ENCODE measurements at regions not wholly inside any gene's neighbourhood (a gene's known extent, or its start where the extent isn't known, plus 50 kb on each side); places are given as distances from the start of the nearest gene placed in this dataset.

DNA sequence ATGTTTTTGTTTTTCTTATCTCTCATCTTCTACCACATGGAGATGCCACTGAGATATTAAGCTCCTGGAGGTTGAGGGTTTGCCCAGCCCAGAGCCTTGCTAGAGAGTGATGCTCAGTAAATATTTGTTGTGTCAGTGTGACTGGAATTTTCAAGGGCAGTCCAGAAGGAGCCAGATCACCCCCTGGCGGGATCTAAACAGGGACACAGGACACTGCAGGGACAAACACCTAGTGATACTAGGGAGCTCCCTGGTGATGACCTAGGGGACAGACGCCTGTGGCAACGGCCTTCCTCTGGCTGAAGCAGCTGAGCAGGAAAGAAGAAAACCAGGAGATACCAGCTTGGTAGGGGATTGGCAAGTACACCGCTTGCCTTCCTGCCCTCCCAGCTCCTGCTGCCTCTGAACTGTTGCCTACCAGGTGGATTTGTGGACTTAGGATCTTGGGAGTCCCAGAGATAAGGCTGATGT lies 714.4 kb upstream of the TBX3 start:
- Mint-ChIP-seq H3K4me3 (ENCODE audit: low read depth, unreplicated experiment) (no peak overlapping the region), H3K27me3 (ENCODE audit: unreplicated experiment) (no peaks in the 10 kb centered on the region), H3K36me3 (ENCODE audit: insufficient read depth, unreplicated experiment) (no peaks in the 10 kb centered on the region), H3K9me3 (ENCODE audit: low read depth, unreplicated experiment) (peaks cover 9% of the 10 kb centered on the region), H3K4me1 (ENCODE audit: low read depth, unreplicated experiment) (no peaks in the 10 kb centered on the region), H3K27ac (ENCODE audit: unreplicated experiment) (no peak overlapping the region)
- TF ChIP-seq, protein P1, sequence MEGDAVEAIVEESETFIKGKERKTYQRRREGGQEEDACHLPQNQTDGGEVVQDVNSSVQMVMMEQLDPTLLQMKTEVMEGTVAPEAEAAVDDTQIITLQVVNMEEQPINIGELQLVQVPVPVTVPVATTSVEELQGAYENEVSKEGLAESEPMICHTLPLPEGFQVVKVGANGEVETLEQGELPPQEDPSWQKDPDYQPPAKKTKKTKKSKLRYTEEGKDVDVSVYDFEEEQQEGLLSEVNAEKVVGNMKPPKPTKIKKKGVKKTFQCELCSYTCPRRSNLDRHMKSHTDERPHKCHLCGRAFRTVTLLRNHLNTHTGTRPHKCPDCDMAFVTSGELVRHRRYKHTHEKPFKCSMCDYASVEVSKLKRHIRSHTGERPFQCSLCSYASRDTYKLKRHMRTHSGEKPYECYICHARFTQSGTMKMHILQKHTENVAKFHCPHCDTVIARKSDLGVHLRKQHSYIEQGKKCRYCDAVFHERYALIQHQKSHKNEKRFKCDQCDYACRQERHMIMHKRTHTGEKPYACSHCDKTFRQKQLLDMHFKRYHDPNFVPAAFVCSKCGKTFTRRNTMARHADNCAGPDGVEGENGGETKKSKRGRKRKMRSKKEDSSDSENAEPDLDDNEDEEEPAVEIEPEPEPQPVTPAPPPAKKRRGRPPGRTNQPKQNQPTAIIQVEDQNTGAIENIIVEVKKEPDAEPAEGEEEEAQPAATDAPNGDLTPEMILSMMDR (IDR thresholded peaks at IDR 0.05; ENCODE audit: unreplicated experiment), result no peak
- no TSS peak for BruUV-seq (replicated peaks)
- CTCF ChIA-PET, result no interaction called here
- intact Hi-C loops (cut with micrococcal nuclease; ENCODE audit: unreplicated experiment), result no loop called here
- no peak for DNase-seq

DNA sequence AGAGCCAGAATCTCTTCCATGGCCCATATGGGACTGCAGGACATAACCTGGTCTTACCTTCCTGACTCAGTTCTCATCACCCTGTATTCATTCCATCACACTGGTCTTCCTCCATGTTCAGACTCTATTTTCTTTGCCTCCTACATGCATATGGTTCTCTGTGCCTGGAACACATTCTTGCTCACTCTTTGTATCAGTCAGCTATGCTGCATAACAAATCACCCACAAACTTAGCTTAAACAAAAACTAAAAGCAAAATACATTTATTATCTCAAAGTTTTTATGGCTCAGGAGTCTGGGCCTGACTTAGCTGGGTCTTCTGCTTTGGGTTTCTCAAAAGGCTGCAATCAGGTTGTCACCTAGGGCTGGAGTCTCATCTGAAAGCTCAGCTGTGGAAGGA lies 712.6 kb upstream of the TBX3 start:
- Mint-ChIP-seq H3K27me3 (ENCODE audit: unreplicated experiment) (no peaks in the 10 kb centered on the region), H3K9me3 (ENCODE audit: low read depth, unreplicated experiment) (peaks cover 7% of the 10 kb centered on the region), H3K27ac (ENCODE audit: unreplicated experiment) (no peak overlapping the region), H3K36me3 (ENCODE audit: insufficient read depth, unreplicated experiment) (no peaks in the 10 kb centered on the region), H3K4me1 (ENCODE audit: low read depth, unreplicated experiment) (no peaks in the 10 kb centered on the region), H3K4me3 (ENCODE audit: low read depth, unreplicated experiment) (no peak overlapping the region)
- CTCF ChIA-PET, result no interaction called here
- no TSS peak for BruUV-seq (replicated peaks)
- TF ChIP-seq, protein P1 (IDR thresholded peaks at IDR 0.05; ENCODE audit: unreplicated experiment), result no peak
- intact Hi-C loops (cut with micrococcal nuclease; ENCODE audit: unreplicated experiment), result no loop called here
- no peak for DNase-seq

DNA sequence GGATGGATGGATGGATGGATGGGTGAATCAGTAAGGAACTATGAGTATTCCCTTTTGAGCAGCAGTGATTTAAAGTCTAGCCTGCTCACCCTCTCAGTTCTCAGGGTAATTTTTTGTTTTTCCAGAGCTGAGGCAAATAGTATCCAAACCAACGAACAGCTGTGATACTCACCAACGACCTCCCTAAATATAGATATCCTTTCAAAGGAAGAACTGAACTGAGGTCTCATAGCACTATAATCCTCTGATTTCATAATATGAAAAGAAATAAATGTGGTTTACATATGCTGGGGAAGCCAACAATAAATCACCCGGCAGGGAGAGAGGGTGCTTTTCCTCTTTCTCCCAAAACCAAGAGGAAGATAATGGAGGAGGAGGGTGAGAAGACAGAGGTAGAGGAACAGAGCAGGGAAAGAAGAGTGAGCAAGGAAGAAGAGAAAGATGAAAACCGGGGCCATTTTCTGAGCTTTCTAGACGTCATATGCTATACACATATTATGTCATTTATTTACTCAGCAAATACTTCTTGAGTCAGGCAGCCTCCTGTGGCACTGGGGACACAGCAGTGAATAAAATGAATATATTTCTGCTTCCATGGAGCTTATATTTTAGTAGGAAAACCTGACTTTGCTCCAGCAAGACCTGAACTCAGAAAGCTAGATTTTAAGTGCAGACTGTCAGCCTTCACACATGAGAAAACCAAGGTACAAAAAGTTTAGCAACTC lies 710.7 kb upstream of the TBX3 start:
- no peak for DNase-seq
- Mint-ChIP-seq H3K9me3 (ENCODE audit: low read depth, unreplicated experiment) (peaks cover 14% of the 10 kb centered on the region), H3K4me1 (ENCODE audit: low read depth, unreplicated experiment) (no peaks in the 10 kb centered on the region), H3K27me3 (ENCODE audit: unreplicated experiment) (no peaks in the 10 kb centered on the region), H3K27ac (ENCODE audit: unreplicated experiment) (no peak overlapping the region), H3K36me3 (ENCODE audit: insufficient read depth, unreplicated experiment) (no peaks in the 10 kb centered on the region), H3K4me3 (ENCODE audit: low read depth, unreplicated experiment) (no peak overlapping the region)
- intact Hi-C loops (cut with micrococcal nuclease; ENCODE audit: unreplicated experiment), result no loop called here
- no TSS peak for BruUV-seq (replicated peaks)
- CTCF ChIA-PET, result no interaction called here
- TF ChIP-seq, protein P1 (IDR thresholded peaks at IDR 0.05; ENCODE audit: unreplicated experiment), result no peak

DNA sequence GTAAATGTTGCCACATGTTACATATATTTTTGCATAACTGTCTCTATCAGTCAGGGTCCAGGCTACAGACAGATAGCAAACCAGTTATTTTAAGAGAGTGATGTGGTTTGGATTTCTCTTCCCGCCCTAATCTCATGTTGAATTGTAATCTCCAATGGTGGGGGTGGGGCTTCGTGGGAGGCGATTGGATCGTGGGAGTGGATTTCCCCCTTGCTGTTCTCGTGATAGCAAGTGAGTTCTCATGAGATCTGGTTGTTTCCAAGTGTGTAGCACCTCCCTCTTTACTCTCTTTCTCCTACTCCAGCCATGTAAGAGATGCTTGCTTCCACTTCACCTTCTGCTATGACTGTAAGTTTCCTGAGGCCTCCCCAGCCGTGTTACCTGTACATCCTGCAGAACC lies 704.2 kb upstream of the TBX3 start:
- intact Hi-C loops (cut with micrococcal nuclease; ENCODE audit: unreplicated experiment), result no loop called here
- BruUV-seq (replicated peaks), result no TSS peak
- no peak overlapping the region for H3K27ac Mint-ChIP-seq (ENCODE audit: unreplicated experiment)

More for the DNA sequence above, 704.2 kb upstream of the TBX3 start:
- Mint-ChIP-seq H3K27me3 (ENCODE audit: unreplicated experiment) (no peaks in the 10 kb centered on the region), H3K4me3 (ENCODE audit: low read depth, unreplicated experiment) (no peak overlapping the region), H3K4me1 (ENCODE audit: low read depth, unreplicated experiment) (no peaks in the 10 kb centered on the region), H3K9me3 (ENCODE audit: low read depth, unreplicated experiment) (peaks cover 23% of the 10 kb centered on the region), H3K36me3 (ENCODE audit: insufficient read depth, unreplicated experiment) (no peaks in the 10 kb centered on the region)
- CTCF ChIA-PET, result no interaction called here
- no peak for DNase-seq
- TF ChIP-seq, protein P1 (IDR thresholded peaks at IDR 0.05; ENCODE audit: unreplicated experiment), result no peak

Data from Calu3 (cell line).